IPS-NIHi7 (cell line): ENCODE measurements at regions not wholly inside any gene's neighbourhood (a gene's known extent, or its start where the extent isn't known, plus 50 kb on each side); places are given as distances from the start of the nearest gene placed in this dataset.

Experiments used
- DNase-seq: peaks from one replicate; pipeline ENCODE4 v3.0.0; 2012; ENCODE audit warnings: mixed read lengths; ENCODE audit errors: extremely low spot score

DNA sequence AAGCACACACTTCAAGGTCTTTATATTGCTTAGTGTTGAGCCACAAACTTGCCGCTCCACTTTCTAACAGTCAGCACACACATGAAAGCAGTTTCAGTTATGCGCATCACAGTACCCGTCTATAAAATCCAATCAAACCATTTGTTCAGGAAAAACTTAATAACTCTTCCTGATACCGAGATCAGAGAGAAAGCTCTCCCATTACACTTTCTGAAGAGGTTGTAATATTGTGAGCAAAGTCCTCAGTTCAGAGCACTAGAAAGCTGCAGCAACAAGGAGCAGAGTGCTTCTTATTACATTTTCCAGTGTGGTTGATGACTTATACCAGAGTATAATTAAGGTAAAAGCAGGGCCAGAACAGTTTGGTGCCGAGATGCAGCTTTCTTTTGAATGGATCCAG, 102.8 kb upstream of the F3 start:
- DNase-seq: no peak

DNA sequence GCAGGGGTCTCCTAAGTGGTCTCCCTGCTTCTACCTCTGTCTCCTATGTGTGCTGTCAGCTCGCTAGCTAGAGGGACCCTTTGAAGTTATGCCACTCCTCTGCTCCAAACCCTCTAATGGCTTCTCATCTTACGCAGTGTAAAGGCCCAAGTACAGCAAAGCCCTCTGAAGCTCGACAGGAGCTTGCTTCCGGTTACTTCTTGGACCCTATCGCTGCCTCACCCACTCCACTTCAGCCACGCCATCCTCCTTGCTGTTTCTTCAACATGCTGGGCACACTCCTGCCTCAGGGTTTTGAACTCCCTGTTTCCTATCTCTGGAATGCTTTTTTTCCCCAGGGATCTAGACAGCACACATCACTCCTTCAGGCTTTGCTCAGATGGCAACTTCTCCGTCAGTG, 102.3 kb upstream of the F3 start:
- DNase-seq: no peak

DNA sequence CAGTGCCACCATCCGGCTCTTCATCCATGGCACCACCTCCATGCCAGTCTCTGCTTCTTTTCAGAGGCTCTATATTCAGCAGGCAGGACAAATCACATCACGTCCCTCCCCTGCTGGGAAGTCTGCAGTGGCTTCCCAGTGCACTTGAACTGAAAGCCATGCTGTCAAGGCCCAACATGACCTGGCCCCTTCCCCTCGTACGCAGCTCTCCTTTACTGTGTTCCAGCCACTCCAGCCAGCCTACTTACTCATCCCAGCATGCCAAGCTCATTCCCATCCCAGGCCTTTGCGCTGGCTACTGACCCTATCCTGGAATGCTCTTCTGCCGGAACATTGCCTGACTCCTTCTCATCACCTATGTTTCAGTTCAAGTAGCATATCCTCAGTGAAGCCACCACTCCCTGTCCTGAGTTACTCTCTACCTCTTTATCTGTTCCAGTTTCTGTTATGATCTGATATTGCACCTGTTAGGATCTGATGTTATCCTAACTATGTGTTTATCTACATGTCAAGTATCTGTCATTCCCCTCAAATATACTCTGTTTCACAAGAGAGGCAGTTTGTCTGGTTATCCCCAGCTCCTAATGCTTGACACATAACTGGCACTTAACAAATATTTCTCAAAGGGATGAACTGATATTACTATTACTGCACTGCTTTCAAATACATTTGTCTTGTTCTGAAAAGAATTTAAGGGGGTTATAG, 101.2 kb upstream of the F3 start:
- DNase-seq: no peak

- DNase-seq: no peak
These were observed 100.4 kb upstream of the F3 start for GRCh38 chr1:94641990-94642389.

DNA sequence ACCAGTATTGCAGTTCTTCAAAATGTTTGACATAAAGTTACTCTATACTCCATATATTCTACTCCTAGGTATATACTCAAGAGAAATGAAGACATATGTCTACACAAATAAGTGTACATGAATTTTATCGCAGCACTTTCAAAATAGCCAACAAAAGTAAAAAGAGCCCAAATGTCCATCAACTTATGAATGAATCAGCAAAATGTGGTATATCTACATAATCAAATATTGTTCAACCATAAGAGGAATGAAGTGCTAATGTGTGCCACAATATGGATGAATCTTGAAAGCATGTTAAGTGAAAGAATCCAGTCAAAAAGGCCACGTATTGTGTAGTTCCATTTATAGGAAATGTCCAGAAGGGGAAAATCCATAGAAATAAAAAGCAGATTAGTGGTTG, 98.6 kb upstream of the F3 start:
- no peak for DNase-seq

DNA sequence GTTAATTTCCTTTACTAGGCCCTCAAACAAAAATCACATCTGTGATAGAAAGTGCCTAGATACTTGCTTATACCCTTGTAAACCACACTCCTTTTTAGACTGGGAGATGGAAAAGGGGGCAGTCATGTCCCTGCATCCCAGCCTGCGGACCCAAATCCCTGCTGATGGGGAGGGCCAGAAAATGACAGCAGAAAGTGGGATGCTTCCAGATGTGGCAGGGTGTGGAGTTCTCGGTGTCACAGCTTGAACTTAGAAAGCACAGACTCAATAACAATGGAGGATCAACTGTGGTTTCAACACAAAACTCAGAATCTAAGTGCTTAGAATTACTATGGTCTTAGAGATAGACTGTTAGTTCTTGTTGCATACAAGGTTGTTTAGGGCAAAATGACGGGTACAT, 95.6 kb upstream of the F3 start:
- DNase-seq: no peak

DNA sequence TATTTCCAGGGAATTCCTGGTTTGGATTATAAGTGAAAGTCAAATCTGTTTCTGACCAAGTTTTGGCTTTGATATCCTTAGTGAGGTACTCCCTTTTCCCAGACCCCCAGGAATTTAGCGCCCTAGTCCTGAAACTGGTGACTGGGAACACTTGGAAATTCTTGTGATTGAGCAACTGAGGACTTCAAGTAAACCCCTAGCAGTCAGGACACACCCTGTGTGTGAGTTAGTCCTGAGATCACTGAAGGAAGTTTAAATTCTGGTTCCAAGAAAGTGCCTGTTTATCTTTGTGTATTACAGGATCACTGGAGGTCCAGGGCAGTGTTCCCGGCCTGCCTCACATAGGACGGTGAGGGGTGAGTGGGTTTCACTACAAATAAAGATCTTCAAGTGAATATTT, 95.1 kb upstream of the F3 start:
- DNase-seq: peak; percentile 10

- no peak for DNase-seq
These were observed 94.5 kb upstream of the F3 start for GRCh38 chr1:94636100-94636499.

- DNase-seq: no peak
These were observed 93.4 kb upstream of the F3 start for GRCh38 chr1:94634977-94635416.

- no peak for DNase-seq
These were observed 91.5 kb upstream of the F3 start for GRCh38 chr1:94633051-94633450.

DNA sequence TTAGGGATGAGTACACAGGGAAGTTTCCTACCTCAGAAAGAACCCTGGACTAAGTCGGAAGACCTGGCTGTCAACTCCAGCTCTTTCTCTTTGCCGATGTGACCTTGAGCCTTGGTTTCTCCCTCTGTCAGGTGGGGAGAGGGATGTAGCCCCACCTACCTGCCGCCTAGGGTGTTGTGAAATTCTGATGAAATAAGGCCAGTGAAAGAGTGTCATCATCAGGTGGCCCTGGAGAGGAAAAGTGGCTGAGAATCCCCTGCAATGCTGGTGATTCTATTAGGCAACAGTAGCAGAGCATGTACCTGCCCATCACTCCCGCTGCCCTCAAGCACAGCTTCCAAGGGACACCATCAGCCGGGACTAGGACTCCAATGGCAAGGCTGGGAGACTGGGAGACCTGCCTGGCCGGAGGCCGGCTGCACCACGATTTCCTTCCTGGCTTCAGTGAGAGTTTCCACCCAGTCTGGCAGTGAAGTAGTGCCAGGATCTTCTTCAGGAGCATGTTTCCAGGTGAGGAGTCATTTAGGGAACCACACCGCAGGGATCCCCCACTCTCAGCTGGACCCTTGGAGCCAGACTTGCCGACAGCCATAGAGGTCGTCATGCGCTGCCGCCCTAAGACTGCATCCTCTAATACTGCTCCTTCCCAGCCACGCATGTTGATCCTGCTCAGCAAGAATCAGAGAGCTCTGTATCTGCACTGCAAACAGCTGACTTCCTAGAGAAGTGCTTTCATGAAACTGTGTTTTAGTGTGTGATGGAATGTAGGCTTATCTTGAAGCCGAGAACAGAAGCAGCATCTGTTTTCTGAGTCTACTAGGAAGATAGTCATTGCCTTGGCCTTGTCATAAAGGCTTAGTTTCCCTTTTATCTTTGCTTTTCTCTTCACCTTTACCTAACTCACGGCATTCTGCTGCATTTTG, 88.0 kb upstream of the F3 start:
- no peak for DNase-seq

GRCh38 chr1:94628499-94628843, 86.9 kb upstream of the F3 start:
- DNase-seq: no peak

GRCh38 chr1:94627771-94628498, 86.4 kb upstream of the F3 start:
- DNase-seq: no peak

DNA sequence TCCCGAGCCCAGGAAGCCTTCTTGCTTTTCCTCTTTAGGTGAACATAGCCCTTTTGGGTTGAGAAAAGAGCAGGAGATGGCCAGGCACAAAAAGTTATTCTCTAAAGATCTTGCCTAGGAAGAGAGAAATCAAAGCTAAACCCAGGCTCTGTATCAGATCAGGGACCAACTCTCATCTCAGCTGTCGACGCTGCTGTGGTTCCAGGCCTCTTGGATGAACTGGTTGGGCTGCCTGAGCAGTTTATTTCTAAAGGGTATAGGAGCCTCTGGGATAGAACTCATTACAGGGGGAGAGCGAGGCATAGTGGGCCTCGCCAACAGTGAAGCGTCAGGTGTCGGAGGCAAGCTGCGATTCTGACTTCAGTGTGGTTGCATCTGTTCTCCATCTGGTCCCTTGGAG, 82.6 kb upstream of the F3 start:
- DNase-seq: no peak

DNA sequence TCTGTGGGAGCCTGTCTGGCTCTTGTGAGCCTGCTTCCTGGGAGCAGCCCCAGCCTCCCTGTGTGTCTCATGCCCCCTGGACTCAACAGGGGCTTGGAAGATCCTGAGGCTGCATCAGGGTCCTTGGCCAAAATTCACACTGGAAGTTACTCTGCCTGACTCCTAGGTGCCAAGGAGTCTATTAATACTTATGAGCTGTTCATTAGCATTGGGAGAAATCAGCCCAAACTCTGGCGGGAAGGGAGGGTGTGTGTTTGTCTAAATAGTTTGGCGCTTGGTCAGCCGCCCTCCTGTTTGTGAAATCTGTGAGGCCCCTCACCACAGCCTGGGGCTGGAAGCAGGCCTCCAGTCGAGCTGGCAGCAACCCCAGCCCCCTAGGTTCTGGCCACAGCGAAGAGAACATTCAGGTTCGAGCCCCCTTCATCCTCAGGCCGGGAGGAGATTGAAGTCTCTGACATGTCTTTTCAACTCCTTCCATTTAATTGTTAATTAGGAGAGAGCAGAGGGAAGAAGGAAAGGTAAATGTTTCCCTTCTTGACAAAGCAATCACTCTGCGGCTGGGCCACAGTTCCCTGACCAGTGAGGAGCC, 82.1 kb upstream of the F3 start:
- DNase-seq: peak; percentile 59

- no peak for DNase-seq
These were observed 81.2 kb upstream of the F3 start for GRCh38 chr1:94622757-94623156.

- no peak for DNase-seq
These were observed 80.2 kb upstream of the F3 start for GRCh38 chr1:94621802-94622201.

DNA sequence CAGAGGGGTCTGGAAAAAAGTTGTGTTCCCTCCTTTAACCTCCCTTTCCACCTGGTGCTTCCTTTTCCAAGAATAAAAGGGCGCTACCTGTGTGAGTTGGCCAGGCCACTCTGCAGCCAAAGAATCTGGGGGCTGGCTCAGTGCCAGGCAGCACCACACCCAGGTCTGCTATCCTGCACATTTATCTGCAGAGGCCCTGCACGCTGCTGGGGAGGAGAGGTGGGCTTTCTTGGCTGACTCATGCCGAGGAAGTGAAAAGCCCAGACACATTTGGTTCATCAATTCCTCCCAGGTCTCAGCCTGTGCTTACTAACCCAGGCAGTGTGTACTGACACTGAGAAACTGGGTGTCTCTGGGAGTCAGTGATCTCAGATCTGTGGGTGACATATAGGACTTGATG, 79.8 kb upstream of the F3 start:
- no peak for DNase-seq

DNA sequence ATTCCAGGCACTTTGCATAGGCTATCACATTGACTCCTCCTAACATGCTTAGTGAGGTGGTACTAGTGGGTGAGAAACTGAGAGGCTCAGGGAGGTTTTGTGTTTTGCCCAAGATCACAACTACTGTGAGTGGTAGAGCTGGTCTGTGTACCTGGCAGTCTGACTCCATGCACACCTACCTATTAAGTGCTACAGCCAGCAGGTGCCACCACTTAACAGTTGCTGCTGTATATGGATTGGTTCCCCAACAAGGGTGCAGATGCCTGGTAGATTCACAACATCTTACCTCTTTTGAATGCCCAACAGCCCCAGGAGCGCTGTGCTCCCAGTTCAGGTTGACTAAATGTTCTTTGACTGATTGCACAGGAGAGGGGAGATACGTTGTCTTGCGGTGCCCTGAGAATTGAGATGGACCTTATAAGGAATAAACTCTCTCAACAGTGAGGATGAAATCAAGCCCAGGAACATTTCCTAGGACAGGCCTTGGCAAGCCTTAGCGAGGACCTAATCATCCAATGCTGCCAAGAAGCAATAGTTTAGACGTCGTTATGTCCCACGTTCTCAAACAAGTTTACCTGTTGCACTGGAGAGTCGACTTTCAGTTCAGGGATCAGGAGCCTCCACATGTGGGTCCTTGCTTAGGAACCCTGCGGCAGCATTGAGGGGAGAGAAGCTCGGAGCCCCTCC, 78.9 kb upstream of the F3 start:
- DNase-seq: no peak

GRCh38 chr1:94619731-94620130, 78.2 kb upstream of the F3 start:
- no peak for DNase-seq

DNA sequence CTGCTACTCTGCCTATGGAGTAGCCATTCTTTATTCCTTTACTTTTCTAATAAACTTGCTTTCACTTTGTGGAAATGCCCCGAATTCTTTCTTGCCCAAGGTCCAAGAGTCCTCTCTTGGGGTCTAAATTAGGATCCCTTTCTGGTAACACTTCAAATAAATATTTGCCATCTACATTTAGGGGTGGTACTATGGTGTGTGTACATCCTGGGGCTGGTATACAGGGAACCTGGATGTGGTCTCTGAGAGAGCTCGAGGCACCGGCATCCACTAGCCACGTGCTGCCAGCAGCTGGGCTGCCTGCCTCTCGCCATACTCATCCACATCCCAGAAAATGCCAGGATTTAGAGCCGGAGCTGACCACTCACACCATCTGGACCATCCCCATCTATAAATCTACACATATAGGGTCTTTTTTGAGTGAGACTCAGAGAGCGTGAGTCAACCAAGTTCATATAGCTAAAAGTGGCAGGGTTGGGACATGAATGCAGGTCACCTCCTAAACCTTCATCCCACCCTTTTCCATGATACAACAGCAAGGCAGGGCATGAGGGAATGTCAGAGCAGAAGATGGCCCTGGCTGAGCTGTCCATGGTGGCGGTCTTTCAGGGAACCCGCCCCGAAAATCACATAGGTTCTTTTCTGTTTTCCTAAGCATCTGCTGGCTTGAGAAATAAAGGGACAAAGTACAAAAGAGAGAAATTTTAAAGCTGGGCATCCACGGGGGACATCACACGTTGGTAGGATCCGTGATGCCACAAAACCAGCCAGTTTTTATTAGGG, 76.6 kb upstream of the F3 start:
- DNase-seq: no peak
